ENCODE measurements at regions not wholly inside any gene's neighbourhood (a gene's known extent, or its start where the extent isn't known, plus 50 kb on each side); places are given as distances from the start of the nearest gene placed in this dataset.

- no peak for DNase-seq (ENCODE audit: extremely low spot score)
- CTCF ChIA-PET, result interaction anchor here (0.7 to 2.4 kb wide), 4 partner anchors 9 to 20 kb away, joined by 3 to 7 read pairs (median 5); no protein-coding TSS in a partner anchor
- no peak for TF ChIP-seq CTCF (IDR thresholded peaks at IDR 0.05; ENCODE audit: control extremely low read depth, extremely low read depth, low read depth, missing control alignments)
- POLR2A ChIA-PET, result no interaction called here
Measured at GRCh38 chr5:118555727-118556126, 432.6 kb downstream of the DTWD2 start.

GRCh38 chr5:118554981-118555380, 433.4 kb downstream of the DTWD2 start:
- CTCF ChIA-PET, result interaction anchor here (1.3 kb wide), 1 partner anchor 22 kb away, joined by 3 read pairs; no protein-coding TSS in a partner anchor
- no peak for DNase-seq (ENCODE audit: extremely low spot score)
- TF ChIP-seq CTCF (IDR thresholded peaks at IDR 0.05; ENCODE audit: control extremely low read depth, extremely low read depth, low read depth, missing control alignments), result no peak
- POLR2A ChIA-PET, result no interaction called here

- ChIA-PET CTCF (interaction anchor here (1.3 kb wide), 1 partner anchor 22 kb away, joined by 3 read pairs; no protein-coding TSS in a partner anchor), POLR2A (no interaction called here)
- no peak for TF ChIP-seq CTCF (IDR thresholded peaks at IDR 0.05; ENCODE audit: control extremely low read depth, extremely low read depth, low read depth, missing control alignments)
Measured at GRCh38 chr5:118554241-118554640, 434.1 kb downstream of the DTWD2 start.

GRCh38 chr5:118553662-118554061, 434.7 kb downstream of the DTWD2 start:
- CTCF ChIA-PET, result interaction anchor here (1.3 kb wide), 1 partner anchor 21 kb away, joined by 3 read pairs; no protein-coding TSS in a partner anchor
- no peak for DNase-seq (ENCODE audit: extremely low spot score)
- TF ChIP-seq CTCF (IDR thresholded peaks at IDR 0.05; ENCODE audit: control extremely low read depth, extremely low read depth, low read depth, missing control alignments), result no peak
- POLR2A ChIA-PET, result no interaction called here

More at GRCh38 chr5:118554241-118554640, 434.1 kb downstream of the DTWD2 start:
- no peak for DNase-seq (ENCODE audit: extremely low spot score)

- DNase-seq (ENCODE audit: extremely low spot score), result no peak
- no peak for TF ChIP-seq CTCF (IDR thresholded peaks at IDR 0.05; ENCODE audit: control extremely low read depth, extremely low read depth, low read depth, missing control alignments)
- ChIA-PET CTCF (no interaction called here), POLR2A (no interaction called here)
Measured at GRCh38 chr5:118552731-118553360, 435.5 kb downstream of the DTWD2 start.

GRCh38 chr5:118552146-118552545, 436.2 kb downstream of the DTWD2 start:
- ChIA-PET CTCF (no interaction called here), POLR2A (no interaction called here)
- TF ChIP-seq CTCF (IDR thresholded peaks at IDR 0.05; ENCODE audit: control extremely low read depth, extremely low read depth, low read depth, missing control alignments), result no peak
- DNase-seq (ENCODE audit: extremely low spot score), result no peak
